ENCODE measurements at regions not wholly inside any gene's neighbourhood (a gene's known extent, or its start where the extent isn't known, plus 50 kb on each side); places are given as distances from the start of the nearest gene placed in this dataset.

- H3T11ph ChIP-seq (ENCODE audit: low read length): no peak overlapping the region
- no peak overlapping the region for H2BK20ac ChIP-seq (ENCODE audit: low read depth, low read length, poor library complexity, severe bottlenecking)
- no peak overlapping the region for H4K5ac ChIP-seq (ENCODE audit: insufficient read length, low read depth, low read length)
- no peaks in the 10 kb centered on the region for H4K20me1 ChIP-seq (ENCODE audit: control insufficient read depth, insufficient read depth, insufficient read length)
- H2AK5ac ChIP-seq (ENCODE audit: insufficient read length, low read length): no peak overlapping the region
- H3K23ac ChIP-seq (ENCODE audit: insufficient read length, low read depth, low read length): no peak overlapping the region
- no peak overlapping the region for H3K4me3 Mint-ChIP-seq
- H2BK15ac ChIP-seq (ENCODE audit: low read depth, low read length): no peak overlapping the region
- no peak overlapping the region for H2BK5ac ChIP-seq (ENCODE audit: insufficient read length, low read length)
- H3K14ac ChIP-seq (ENCODE audit: insufficient read depth, low read length): no peak overlapping the region
- TF ChIP-seq CTCF (conservative IDR thresholded peaks at IDR 0.05): no peak
- no peaks in the 10 kb centered on the region for H3K4me1 ChIP-seq (ENCODE audit: insufficient read depth, low read length)
- no peak overlapping the region for H3K27ac ChIP-seq (ENCODE audit: insufficient read length, low read depth, low read length)
- H2BK12ac ChIP-seq (ENCODE audit: insufficient read length, low read depth, low read length): no peak overlapping the region
- H3K27ac Mint-ChIP-seq: no peak overlapping the region
- peaks cover 18 to 19% of the 10 kb centered on the region in 2 experiments for H3K9me3 Mint-ChIP-seq
- H4K8ac ChIP-seq (replicated peaks; ENCODE audit: insufficient read length, low read depth, low read length): no peak overlapping the region
- H2BK120ac ChIP-seq (ENCODE audit: low read depth, low read length, poor library complexity, severe bottlenecking): no peak overlapping the region
- H3K27me3 Mint-ChIP-seq (ENCODE audit: low read depth): no peaks in the 10 kb centered on the region
- no peaks in the 10 kb centered on the region for H3K9me3 ChIP-seq (ENCODE audit: control insufficient read depth, low read depth, low read length)
- no peaks in the 10 kb centered on the region for H3K79me1 ChIP-seq (ENCODE audit: insufficient read depth, low read depth, low read length, poor library complexity, severe bottlenecking)
- no peaks in the 10 kb centered on the region for H3K27me3 ChIP-seq (ENCODE audit: insufficient read depth, low read length)
- no peak for DNase-seq
- H3K56ac ChIP-seq (ENCODE audit: insufficient read length, low read depth, low read length): no peak overlapping the region
- no peak overlapping the region for H3K9ac ChIP-seq (ENCODE audit: extremely low read depth, insufficient read length, low read length)
- H3K79me2 ChIP-seq (ENCODE audit: insufficient read depth, low read length): no peaks in the 10 kb centered on the region
- H3K36me3 Mint-ChIP-seq (ENCODE audit: insufficient read depth in 1 of 3, low read depth in 3 of 3): peaks cover 0 to 20% (median 3%) of the 10 kb centered on the region in 3 experiments; a peak in 5 of 7 replicates
- H3K18ac ChIP-seq (ENCODE audit: insufficient read length, low read depth, low read length): no peak overlapping the region
- no peaks in the 10 kb centered on the region for H3K4me1 Mint-ChIP-seq
- no peak overlapping the region for H2AFZ ChIP-seq (ENCODE audit: low read length)
- no peak overlapping the region for H4K91ac ChIP-seq (ENCODE audit: insufficient read length, low read depth, low read length)
- no peaks in the 10 kb centered on the region for H3K23me2 ChIP-seq (ENCODE audit: insufficient read length, low read depth, low read length, poor library complexity, severe bottlenecking)
- WGBS (ENCODE audit: extremely low coverage, insufficient read length, low lambda C conversion rate): no CpG with 5 or more reads among the region's 1 CpG
- no peak overlapping the region for H3K4me2 ChIP-seq (ENCODE audit: insufficient read depth, insufficient read length, low read length)
- H3K4ac ChIP-seq (ENCODE audit: low read depth, low read length): no peak overlapping the region
Observed at GRCh38 chr2:187155476-187155875, 292.6 kb downstream of the CALCRL start.
